ENCODE measurements at regions not wholly inside any gene's neighbourhood (a gene's known extent, or its start where the extent isn't known, plus 50 kb on each side); places are given as distances from the start of the nearest gene placed in this dataset.
"Not testable (repeated sequence)": the region's sequence is repeated elsewhere in the genome, so short reads cannot be mapped to it uniquely, and the experiment has no call there.

DNA sequence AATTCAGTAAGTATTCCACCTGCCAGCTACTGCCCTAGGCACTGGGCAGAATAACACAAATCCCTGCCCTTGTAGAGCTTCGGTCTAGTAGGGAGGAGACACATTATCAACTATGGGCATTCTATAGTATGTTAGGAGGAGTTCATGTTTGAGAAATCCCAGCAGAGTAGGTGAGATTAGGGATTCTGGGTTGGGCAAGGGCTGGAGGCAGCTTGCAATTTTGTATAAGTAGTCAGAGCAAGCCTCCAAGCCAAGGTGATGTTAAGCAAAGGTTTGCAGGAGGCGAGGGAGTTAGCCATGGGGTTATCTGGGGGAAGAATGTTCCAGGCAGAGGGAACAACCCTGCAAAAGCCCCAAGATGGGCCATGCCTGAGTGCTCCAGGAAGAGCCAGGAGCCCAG, 187.9 kb upstream of the HS6ST1 start:
- Mint-ChIP-seq H3K36me3 (no peaks in the 10 kb centered on the region), H3K27me3 (peaks cover 4% of the 10 kb centered on the region), H3K9me3 (no peaks in the 10 kb centered on the region), H3K27ac (no peak overlapping the region), H3K4me3 (no peak overlapping the region), H3K4me1 (no peaks in the 10 kb centered on the region)
- no peak for DNase-seq

DNA sequence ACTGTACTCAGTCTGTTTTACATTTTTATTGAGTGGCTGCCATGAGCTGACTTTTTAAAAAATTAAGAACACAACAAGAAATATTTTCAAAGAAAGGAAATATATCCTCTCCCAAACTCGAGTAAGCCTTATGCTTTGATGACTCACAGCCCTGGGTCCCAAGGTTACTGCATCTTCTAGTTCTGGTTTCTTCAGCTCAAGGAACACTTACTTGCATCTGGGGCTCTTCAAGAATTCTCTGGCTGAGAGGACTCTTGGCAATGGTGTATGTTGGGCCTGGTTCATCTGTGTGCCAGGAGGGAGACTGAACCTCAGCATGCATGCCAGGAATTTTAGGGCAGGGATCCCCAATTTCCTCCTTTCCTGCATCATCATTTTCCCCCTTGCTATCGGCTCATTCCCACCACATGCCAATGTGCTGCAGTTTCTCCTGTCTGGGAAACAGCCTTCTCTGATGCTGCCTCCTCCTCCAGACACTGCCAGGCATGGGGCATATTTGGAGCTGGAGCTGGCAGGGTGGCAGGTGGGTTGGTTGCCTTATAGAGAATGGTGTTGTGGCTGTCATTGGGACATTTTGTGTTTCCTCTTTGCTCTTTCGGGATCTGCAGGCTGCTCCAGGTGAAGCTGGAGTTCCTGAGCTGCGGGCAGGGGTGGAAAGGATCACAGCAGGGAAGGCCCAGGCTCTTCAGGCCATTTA, 192.2 kb upstream of the HS6ST1 start:
- Mint-ChIP-seq H3K36me3 (no peaks in the 10 kb centered on the region), H3K27me3 (peaks cover 4% of the 10 kb centered on the region), H3K27ac (no peak overlapping the region), H3K4me1 (no peaks in the 10 kb centered on the region), H3K4me3 (no peak overlapping the region), H3K9me3 (no peaks in the 10 kb centered on the region)
- no peak for DNase-seq

DNA sequence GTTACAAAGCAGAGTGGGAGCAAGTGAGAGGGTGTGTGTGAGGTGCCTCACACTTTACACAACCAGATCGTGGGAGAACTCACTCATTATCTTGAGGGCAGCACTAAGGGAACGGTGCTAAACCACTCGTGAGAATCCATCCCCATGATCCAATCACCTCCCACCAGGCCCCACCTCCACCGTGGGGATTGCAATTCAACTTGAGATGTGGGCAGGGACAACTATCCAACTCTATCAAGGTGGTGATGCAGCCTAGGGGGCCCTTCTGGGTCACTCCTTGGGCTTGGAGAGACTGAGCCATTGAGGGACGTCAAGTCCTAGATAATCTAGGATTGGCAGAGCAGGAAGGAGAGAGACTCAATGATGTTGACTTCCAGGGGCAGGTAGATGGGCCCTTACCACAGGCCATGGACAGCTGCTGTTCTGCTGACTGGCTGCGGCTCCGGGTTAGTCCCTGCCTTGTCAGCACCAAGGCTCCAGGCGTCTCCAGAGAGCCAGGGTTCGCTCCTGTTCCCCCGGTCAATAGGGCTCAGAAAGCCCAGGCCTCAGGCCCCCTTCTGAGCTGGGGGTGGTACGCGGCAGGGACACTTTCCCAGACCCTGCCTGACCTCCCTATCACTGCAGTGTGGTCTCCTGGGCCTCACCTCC, 193.2 kb upstream of the HS6ST1 start:
- no peaks in the 10 kb centered on the region for H3K4me1 Mint-ChIP-seq
- H3K9me3 Mint-ChIP-seq = no peaks in the 10 kb centered on the region
- H3K27me3 Mint-ChIP-seq = peaks cover 4% of the 10 kb centered on the region
- H3K4me3 Mint-ChIP-seq = no peak overlapping the region
- no peak for DNase-seq
- no peak overlapping the region for H3K27ac Mint-ChIP-seq
- no peaks in the 10 kb centered on the region for H3K36me3 Mint-ChIP-seq

DNA sequence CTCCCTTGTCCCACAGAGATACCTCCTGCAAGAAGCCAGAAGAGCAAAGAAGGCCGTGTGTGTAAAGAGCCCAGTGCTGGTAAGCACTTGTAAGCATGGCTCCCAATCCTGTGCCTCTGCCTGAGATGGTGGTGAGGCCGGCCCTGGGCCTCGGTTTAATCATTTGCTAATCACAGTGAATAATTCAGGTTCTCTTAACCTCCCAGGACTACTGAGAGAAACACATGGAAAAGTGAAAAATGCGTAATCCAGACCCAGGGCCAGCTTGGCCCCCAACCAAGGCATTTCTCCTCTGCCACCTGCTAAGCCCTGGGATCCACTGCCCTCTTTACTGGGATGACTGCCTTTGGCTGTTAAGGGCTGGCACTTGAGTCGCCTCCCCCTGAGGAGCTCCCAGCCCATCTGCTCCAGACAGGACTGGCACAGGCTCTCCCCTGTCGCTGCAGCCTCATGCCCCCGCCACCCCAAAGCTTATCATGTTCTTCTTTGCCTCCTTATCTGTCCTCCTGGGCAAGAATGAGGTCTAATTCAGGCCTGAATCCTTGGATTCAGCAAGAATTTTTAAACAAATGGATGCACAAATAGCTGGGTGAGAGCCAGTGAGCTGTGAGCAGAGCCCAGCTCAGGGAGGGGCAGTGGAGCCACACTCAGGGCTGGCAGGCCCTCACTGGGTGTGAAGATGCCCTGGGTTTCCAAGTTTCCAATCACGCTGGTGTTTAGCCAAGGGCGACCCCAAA, 193.9 kb upstream of the HS6ST1 start:
- H3K9me3 Mint-ChIP-seq = no peaks in the 10 kb centered on the region
- peaks cover 4% of the 10 kb centered on the region for H3K27me3 Mint-ChIP-seq
- no peaks in the 10 kb centered on the region for H3K4me1 Mint-ChIP-seq
- no peak overlapping the region for H3K4me3 Mint-ChIP-seq
- DNase-seq = no peak
- no peak overlapping the region for H3K27ac Mint-ChIP-seq
- H3K36me3 Mint-ChIP-seq = no peaks in the 10 kb centered on the region

DNA sequence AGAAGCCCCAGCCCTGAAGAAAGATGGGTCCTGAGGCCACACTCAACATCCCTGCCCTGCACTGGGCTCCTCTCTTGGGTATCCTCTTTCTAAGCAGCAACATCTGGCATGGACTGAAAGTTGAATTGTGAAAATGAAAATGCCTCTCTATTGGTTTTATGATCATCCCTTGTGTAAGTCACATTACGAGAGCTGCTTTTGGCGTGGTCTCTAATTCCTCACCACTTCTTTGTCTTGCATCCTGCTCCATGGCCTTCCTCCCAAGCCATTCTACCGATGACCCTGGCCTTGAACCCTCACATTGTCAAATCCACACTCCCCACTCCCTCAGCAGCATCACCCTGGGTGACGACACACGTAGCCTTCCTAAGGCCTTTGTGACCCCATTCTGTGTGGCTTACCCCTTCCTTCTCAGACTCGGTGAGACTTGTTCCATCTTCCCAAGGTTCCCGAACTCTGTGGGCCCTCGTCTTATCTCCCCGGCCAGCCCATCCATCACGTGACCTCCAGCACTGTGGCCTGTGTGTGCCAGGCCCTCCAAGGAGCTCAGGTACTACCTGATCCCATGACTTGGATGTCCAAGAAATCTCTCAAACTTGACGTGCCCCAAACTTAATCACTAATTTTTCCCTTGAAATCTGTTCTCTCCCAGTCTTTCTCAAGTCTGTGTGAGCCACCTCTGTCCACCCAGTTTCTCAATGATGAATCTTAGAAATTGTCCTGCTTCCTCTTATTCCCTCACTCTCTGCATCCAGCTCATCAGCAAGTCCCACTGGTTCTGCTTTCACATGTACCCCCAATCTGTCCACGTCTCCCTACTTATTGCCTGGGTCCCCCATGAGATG, 194.7 kb upstream of the HS6ST1 start:
- Mint-ChIP-seq H3K9me3 (no peaks in the 10 kb centered on the region), H3K4me1 (no peaks in the 10 kb centered on the region), H3K36me3 (no peaks in the 10 kb centered on the region), H3K27ac (no peak overlapping the region), H3K4me3 (no peak overlapping the region), H3K27me3 (peaks cover 4% of the 10 kb centered on the region)
- no peak for DNase-seq

DNA sequence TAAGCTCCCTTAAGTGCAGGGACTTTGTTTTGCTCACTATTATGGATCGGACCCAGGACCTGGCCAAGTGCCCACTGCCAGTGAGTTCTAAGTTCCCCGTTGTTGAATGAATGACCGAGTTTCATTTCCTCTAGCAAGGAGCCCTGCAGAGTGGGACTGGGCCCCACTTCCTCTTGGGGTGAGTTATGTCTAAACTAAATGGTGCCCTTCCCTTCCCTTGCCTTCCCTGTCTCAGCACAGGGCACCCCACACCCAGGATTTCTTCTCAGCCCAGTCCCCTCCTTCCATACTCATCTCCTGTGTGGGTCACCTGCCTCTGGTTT, 195.3 kb upstream of the HS6ST1 start:
- Mint-ChIP-seq H3K9me3 (no peaks in the 10 kb centered on the region), H3K27me3 (peaks cover 4% of the 10 kb centered on the region), H3K4me1 (no peaks in the 10 kb centered on the region), H3K4me3 (no peak overlapping the region), H3K27ac (no peak overlapping the region), H3K36me3 (no peaks in the 10 kb centered on the region)
- DNase-seq = no peak

DNA sequence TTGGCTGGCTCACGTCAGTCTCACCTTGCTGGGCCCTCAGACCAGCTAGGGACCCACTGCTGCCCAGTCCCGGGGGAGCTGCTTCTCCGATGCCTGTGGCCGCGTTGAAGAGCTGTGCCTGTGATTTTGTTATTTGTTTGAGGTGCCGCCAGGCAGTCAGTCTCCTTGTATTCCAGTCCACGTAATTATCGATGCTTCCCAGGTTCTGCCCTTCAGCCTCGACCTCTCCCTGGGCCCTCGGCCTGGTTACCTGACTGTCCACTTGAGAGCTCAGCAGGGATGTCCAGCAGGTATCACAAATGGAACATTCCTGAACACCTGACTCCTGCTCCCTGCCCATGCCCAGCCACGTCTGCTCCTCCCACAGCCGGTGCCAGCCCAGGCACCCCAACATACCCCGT, 195.9 kb upstream of the HS6ST1 start:
- no peak overlapping the region for H3K27ac Mint-ChIP-seq
- H3K9me3 Mint-ChIP-seq = no peaks in the 10 kb centered on the region
- no peak for DNase-seq
- H3K27me3 Mint-ChIP-seq = peaks cover 4% of the 10 kb centered on the region
- H3K36me3 Mint-ChIP-seq = no peaks in the 10 kb centered on the region
- no peaks in the 10 kb centered on the region for H3K4me1 Mint-ChIP-seq
- no peak overlapping the region for H3K4me3 Mint-ChIP-seq

DNA sequence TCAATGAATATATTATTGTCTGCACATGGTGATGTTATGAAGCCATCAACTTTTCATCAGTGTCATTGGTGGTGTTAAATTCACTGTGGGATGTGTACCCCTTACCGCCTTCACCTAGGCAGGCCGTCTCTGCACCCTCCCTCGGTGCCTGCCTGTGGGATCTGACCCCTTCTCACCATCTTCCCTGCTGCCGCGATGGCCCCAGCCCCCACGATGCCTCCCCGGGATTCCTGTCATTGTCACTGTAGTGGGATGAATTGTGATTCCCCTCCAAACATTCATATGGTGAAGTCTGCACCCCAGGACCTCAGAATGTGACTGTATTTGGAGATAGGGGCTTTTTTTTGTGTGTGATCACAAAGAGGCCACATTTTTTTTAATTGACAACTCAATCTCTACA, 198.3 kb upstream of the HS6ST1 start:
- H3K27ac Mint-ChIP-seq = no peak overlapping the region
- DNase-seq = no peak
- H3K36me3 Mint-ChIP-seq = no peaks in the 10 kb centered on the region
- H3K4me3 Mint-ChIP-seq = no peak overlapping the region
- H3K9me3 Mint-ChIP-seq = no peaks in the 10 kb centered on the region
- peaks cover 6% of the 10 kb centered on the region for H3K4me1 Mint-ChIP-seq
- no peaks in the 10 kb centered on the region for H3K27me3 Mint-ChIP-seq

DNA sequence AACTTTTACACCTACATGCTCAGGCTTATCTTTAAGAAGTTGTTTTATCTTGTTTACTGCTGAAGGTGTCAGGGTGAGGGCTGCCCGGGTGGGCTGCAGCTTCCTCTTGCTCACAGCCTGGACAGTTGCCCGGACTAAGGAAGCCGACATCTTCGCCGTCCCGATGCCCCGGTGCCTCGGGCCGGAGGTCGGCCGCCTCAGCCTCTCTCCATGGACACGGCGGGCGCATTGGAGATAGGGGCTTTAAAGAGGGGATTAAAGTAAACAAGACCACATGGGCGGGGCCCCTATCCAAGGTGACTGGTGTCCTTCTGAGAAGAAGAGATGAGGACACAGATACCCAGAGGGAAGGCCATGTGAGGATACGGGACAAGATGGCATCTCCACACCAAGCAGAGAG, 200.4 kb upstream of the HS6ST1 start:
- not testable (repeated sequence) for H3K36me3 Mint-ChIP-seq, H3K27me3 Mint-ChIP-seq, H3K27ac Mint-ChIP-seq, H3K9me3 Mint-ChIP-seq, H3K4me3 Mint-ChIP-seq, DNase-seq, H3K4me1 Mint-ChIP-seq

DNA sequence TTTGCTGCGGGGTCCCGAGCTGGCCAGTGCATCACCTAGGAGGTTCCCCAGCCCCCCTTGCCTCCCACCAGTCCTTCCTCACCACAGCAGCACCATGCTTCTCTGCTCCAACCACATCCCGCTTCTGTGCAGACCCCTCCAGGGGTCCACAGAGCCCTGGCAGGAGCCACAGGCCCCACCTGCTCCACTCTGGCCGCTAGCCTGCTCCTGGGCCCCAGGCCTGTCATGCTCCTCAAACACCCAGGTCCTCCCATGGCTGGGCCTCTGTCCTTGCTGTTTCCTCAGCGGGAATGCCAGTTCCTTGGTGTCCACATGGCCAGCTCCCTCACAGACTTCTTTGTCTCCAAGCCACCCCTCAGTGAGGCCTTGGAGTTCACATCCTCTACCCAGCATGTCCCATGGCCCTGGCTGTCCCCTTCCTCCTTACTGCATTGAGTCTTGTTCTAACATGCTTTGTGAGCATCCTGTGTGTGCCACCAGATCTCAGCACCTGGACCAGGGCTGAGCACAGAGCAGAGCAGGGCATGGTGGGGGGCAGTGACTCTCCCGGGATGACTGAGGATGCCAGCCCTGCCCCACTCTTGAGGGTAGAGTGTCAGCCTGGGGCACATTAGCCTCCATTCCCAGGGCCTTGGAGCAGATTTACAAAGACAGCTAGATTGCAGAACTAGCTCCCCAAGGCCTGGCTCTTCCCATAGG, 201.0 kb upstream of the HS6ST1 start:
- H3K4me1 Mint-ChIP-seq = peaks cover 6% of the 10 kb centered on the region
- H3K27me3 Mint-ChIP-seq = peaks cover 9% of the 10 kb centered on the region
- no peaks in the 10 kb centered on the region for H3K36me3 Mint-ChIP-seq
- no peak overlapping the region for H3K4me3 Mint-ChIP-seq
- H3K9me3 Mint-ChIP-seq = no peaks in the 10 kb centered on the region
- no peak overlapping the region for H3K27ac Mint-ChIP-seq
- no peak for DNase-seq

DNA sequence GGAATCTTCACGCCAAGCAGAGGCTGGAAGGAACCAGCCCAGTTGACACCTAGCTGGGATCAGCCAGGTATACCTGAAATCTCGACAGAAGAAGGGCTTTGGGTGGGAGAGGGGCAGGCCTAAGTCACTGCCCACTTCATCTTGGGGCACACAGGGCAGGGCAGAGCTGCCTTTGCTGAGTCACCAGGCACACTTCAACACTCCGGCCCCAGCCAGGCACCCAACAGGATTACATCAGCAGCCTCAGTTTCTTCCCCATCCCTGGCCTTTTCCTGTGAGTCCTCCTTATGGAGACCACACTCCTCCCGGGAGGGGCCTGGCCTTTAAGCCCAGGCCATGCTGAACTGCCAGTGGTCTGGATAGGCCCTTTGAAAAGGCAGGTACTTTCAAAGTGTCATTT, 201.7 kb upstream of the HS6ST1 start:
- H3K27ac Mint-ChIP-seq = no peak overlapping the region
- H3K4me1 Mint-ChIP-seq = peaks cover 6% of the 10 kb centered on the region

DNA sequence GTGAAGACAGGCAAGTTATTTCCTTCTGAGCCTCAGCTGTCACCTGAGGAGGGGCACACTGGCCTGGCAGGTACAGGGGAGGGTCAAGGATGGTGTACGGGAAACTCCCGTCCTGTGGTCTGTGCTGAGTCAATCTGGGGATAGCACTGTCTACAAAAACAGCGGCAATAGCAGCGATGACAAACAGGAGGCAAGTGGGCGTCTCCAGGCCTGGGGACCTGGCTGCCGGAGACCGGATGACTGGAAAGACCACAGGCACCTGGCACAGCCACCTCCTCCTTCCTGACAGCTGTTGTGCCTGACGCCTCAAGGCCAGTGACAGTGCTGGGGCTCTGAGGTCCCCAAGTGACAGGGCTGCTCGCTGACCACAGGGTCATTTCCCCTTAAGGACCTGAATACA, 202.1 kb upstream of the HS6ST1 start:
- no peak overlapping the region for H3K4me3 Mint-ChIP-seq
- H3K4me1 Mint-ChIP-seq = peaks cover 6% of the 10 kb centered on the region
- no peak overlapping the region for H3K27ac Mint-ChIP-seq
- H3K36me3 Mint-ChIP-seq = no peaks in the 10 kb centered on the region
- peaks cover 9% of the 10 kb centered on the region for H3K27me3 Mint-ChIP-seq
- no peaks in the 10 kb centered on the region for H3K9me3 Mint-ChIP-seq
- peak; percentile 55 for DNase-seq

More for the DNA sequence above, 201.7 kb upstream of the HS6ST1 start:
- Mint-ChIP-seq H3K9me3 (no peaks in the 10 kb centered on the region), H3K4me3 (no peak overlapping the region), H3K27me3 (peaks cover 9% of the 10 kb centered on the region), H3K36me3 (no peaks in the 10 kb centered on the region)
- no peak for DNase-seq

DNA sequence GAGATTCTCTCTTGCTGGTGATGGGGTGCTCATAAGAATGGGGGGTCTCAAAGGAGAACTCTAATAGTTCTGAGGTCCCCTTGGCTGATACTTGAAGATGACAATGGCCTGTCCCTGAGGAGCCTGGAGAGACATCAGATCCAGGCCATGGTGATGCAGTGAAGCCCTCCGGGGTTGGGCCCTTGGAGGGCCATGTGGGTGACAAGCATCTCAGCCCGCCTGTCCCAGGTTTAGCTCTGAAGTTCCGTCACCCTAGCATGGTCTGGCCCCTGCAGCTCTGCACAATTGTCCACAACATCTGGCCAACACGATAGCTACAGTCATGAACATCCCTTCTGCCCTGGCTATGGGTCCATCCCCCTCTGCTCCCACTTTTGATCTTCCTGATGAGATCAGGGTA, 202.8 kb upstream of the HS6ST1 start:
- Mint-ChIP-seq H3K4me1 (peaks cover 6% of the 10 kb centered on the region), H3K27me3 (peaks cover 9% of the 10 kb centered on the region), H3K9me3 (no peaks in the 10 kb centered on the region), H3K27ac (no peak overlapping the region), H3K36me3 (no peaks in the 10 kb centered on the region), H3K4me3 (no peak overlapping the region)
- no peak for DNase-seq

DNA sequence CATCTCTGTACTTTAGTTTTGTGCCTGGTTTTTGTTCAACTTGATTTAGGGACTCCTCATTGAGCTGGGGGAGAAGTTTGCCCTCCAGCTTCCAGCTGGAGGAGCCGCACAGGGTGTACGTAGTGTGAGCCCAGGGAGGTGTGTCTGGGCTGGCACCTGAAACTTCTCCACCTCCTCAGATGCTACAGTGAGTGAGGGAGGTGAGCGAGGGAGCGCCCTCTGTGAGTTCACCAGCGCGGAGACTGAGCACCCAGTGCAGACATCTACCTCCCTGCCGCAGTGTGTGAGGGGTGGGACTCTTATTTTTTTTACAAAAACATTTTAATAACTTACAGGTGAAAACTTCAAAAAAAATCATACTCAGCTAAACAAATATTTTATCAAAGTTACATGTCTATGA, 204.2 kb upstream of the HS6ST1 start:
- H3K4me3 Mint-ChIP-seq = no peak overlapping the region
- H3K4me1 Mint-ChIP-seq = peaks cover 6% of the 10 kb centered on the region
- no peaks in the 10 kb centered on the region for H3K9me3 Mint-ChIP-seq
- H3K27me3 Mint-ChIP-seq = peaks cover 9% of the 10 kb centered on the region
- no peaks in the 10 kb centered on the region for H3K36me3 Mint-ChIP-seq
- no peak for DNase-seq
- no peak overlapping the region for H3K27ac Mint-ChIP-seq

DNA sequence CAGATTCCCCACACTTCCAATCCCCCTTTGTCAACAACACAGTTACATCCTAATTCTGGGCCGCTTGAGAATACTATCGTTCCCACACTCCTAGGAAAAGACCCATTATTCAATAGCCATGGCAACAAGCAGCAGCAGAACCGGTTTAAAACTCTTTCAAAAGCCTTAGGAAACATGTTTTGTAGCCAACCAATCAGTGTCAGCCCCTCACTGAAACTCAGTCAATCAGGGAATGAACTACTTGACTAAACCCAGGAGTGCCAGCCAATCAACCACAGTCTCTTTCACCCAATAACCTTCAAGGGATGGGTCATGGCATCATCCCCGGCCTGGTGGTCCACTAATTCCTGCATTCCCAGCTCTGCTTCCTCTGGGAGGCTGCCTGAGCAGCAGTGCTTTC, 204.8 kb upstream of the HS6ST1 start:
- DNase-seq = no peak
- H3K4me1 Mint-ChIP-seq = peaks cover 6% of the 10 kb centered on the region
- H3K27ac Mint-ChIP-seq = no peak overlapping the region
- no peaks in the 10 kb centered on the region for H3K36me3 Mint-ChIP-seq
- H3K4me3 Mint-ChIP-seq = no peak overlapping the region
- H3K27me3 Mint-ChIP-seq = peaks cover 9% of the 10 kb centered on the region
- no peaks in the 10 kb centered on the region for H3K9me3 Mint-ChIP-seq

Data from activated naive CD8-positive, alpha-beta T cell treated with anti-CD3 and anti-CD28 coated beads for 36 hours (primary cell).